Liver (tissue), 3 donors: ENCODE measurements at regions not wholly inside any gene's neighbourhood (a gene's known extent, or its start where the extent isn't known, plus 50 kb on each side); places are given as distances from the start of the nearest gene placed in this dataset.

ENCODE experiments used
- CTCF ChIP-seq: fragments of 150-350 bp; IDR thresholded peaks from 2 replicates; pipeline ENCODE4 v1.5.1; 2017; ENCODE audit warnings: improper control_type of control experiment, low read depth, low read length; ENCODE audit not compliant: missing input control
- RAD21 ChIP-seq, 2 donors: IDR thresholded peaks; 2 replicates each; pipeline ENCODE4 v1.6.1; 2016; ENCODE audit warnings: antibody characterized with exemption in 2 of 2, mild to moderate bottlenecking in 2 of 2
- REST ChIP-seq: IDR thresholded peaks from 2 replicates; pipeline ENCODE4 v1.6.1; 2016; ENCODE audit warnings: antibody characterized with exemption, mild to moderate bottlenecking
- donor health status: healthy.
- donor health status: healthy.

GRCh38 chr2:173753441-173753840 lies 211.7 kb downstream of the SP3 start:
- TF ChIP-seq CTCF = no peak
- no peak for TF ChIP-seq REST
- TF ChIP-seq RAD21 (IDR thresholded peaks at IDR 0.05) = no peak
